ENCODE measurements at regions not wholly inside any gene's neighbourhood (a gene's known extent, or its start where the extent isn't known, plus 50 kb on each side); places are given as distances from the start of the nearest gene placed in this dataset.

DNA sequence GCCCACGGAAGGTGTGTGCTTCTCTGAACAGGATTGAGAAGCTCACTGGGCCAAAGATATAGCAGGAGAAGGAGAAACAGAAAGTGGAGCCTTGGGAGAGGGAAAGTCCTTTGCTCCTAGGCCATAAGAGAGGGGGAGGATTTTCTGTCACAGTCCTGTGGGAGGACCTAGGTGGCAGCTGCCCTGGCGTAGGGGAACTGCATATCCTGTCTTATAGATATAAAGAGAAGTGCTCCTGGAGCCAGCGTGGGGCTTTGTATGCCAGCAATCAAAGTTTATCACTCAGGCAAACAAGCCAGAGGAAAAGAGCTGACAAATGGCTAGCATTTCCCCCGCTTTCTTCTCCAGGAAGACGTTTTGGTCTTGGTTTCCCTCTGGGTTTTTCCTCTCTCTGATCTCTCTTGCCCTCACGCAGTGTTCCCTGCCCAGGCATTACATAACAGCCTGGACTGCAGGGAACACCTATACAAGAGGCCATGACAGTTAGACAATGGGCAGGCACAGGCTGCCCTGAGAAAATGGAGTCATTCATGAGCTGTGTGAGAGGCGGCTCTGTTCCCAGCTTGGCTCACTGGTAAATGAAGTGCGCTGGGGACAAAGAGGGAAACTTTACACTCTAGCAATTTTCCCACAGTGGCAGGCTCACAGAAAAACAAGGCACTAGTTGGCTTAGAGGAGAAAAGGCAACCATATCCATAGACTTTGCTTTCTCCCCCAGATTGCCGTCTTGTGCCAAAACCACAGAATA lies 52.5 kb upstream of the ZNF648 start:
- H3K9ac ChIP-seq (ENCODE audit: insufficient read depth in 1 of 2, low read depth in 2 of 2, low read length in 2 of 2) = no peak overlapping the region
- BruUV-seq (replicated peaks) = no TSS peak
- ChIA-PET CTCF (ENCODE audit: low intra/inter-chr PET ratio) (interaction anchor here (1.1 kb wide), 1 partner anchor 29 kb away, joined by 3 read pairs; no protein-coding TSS in a partner anchor), POLR2A (interaction anchor here (0.8 to 1.0 kb wide), 4 partner anchors 16 to 283 kb away, joined by 3 to 4 read pairs (median 3); no protein-coding TSS in a partner anchor)
- H3K27me3 ChIP-seq (ENCODE audit: control insufficient read depth in 2 of 2, insufficient read depth in 2 of 2, low read length in 2 of 2) = peaks cover 21 to 46% of the 10 kb centered on the region in 2 experiments
- H3K27ac ChIP-seq (ENCODE audit: extremely low read depth, low read depth, low read length) = no peak overlapping the region
- intact Hi-C loops (cut with micrococcal nuclease) = no loop called here
- H3K4me1 ChIP-seq (replicated peaks in 1 of 2; ENCODE audit: control insufficient read depth in 2 of 2, insufficient read depth in 2 of 2, low read length in 2 of 2) = peaks cover 0 to 3% of the 10 kb centered on the region in 2 experiments; a peak in 3 of 5 replicates
- H3K9me3 ChIP-seq (replicated peaks; ENCODE audit: control insufficient read depth, insufficient read depth, low read depth, low read length) = no peaks in the 10 kb centered on the region
- H3K36me3 ChIP-seq (ENCODE audit: control insufficient read depth, insufficient read depth, low read length) = no peaks in the 10 kb centered on the region
- TF ChIP-seq, protein P1, sequence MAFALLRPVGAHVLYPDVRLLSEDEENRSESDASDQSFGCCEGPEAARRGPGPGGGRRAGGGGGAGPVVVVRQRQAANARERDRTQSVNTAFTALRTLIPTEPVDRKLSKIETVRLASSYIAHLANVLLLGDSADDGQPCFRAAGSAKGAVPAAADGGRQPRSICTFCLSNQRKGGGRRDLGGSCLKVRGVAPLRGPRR (CRISPR knock-in tag; IDR thresholded peaks at IDR 0.05) = no peak
- TF ChIP-seq SMAD2 (IDR thresholded peaks at IDR 0.05; ENCODE audit: low read depth, low read length) (no peak), TARDBP (IDR thresholded peaks at IDR 0.05) (no peak), ZNF232 (CRISPR knock-in tag; IDR thresholded peaks at IDR 0.05) (no peak), SAFB2 (IDR thresholded peaks at IDR 0.05; ENCODE audit: borderline replicate concordance, low read depth, low read length, severe bottlenecking) (no peak), POLR2H (tag; IDR thresholded peaks at IDR 0.05; ENCODE audit: low read depth) (no peak), ZBED1 (IDR thresholded peaks at IDR 0.05) (no peak), ZBTB7A (IDR thresholded peaks at IDR 0.05; ENCODE audit: borderline replicate concordance, control insufficient read depth, low read depth, low read length) (no peak), NR2F6 (CRISPR knock-in tag; IDR thresholded peaks at IDR 0.05) (no peak), E2F3 (CRISPR knock-in tag; IDR thresholded peaks at IDR 0.05) (no peak), YY1 (IDR thresholded peaks at IDR 0.05; ENCODE audit: borderline replicate concordance in 1 of 3, control insufficient read depth in 1 of 3, extremely low read depth in 1 of 3, insufficient read depth in 3 of 3, insufficient read length in 1 of 3, insufficient replicate concordance in 2 of 3, low read depth in 1 of 3, low read length in 2 of 3) (no peak), SAFB (IDR thresholded peaks at IDR 0.05; ENCODE audit: borderline replicate concordance, low read depth, low read length) (no peak), RBM22 (IDR thresholded peaks at IDR 0.05; ENCODE audit: low read depth, low read length, poor library complexity, severe bottlenecking) (no peak), NFIX (CRISPR knock-in tag; IDR thresholded peaks at IDR 0.05; ENCODE audit: low read depth) (no peak), CBX8 (IDR thresholded peaks at IDR 0.05; ENCODE audit: borderline replicate concordance, extremely low read depth, low read depth, low read length, poor library complexity, severe bottlenecking) (no peak)
- TF ChIP-seq, protein P2, sequence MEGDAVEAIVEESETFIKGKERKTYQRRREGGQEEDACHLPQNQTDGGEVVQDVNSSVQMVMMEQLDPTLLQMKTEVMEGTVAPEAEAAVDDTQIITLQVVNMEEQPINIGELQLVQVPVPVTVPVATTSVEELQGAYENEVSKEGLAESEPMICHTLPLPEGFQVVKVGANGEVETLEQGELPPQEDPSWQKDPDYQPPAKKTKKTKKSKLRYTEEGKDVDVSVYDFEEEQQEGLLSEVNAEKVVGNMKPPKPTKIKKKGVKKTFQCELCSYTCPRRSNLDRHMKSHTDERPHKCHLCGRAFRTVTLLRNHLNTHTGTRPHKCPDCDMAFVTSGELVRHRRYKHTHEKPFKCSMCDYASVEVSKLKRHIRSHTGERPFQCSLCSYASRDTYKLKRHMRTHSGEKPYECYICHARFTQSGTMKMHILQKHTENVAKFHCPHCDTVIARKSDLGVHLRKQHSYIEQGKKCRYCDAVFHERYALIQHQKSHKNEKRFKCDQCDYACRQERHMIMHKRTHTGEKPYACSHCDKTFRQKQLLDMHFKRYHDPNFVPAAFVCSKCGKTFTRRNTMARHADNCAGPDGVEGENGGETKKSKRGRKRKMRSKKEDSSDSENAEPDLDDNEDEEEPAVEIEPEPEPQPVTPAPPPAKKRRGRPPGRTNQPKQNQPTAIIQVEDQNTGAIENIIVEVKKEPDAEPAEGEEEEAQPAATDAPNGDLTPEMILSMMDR (IDR thresholded peaks at IDR 0.05 in 2 of 3, conservative IDR thresholded peaks at IDR 0.05 in 1 of 3; ENCODE audit: insufficient read depth in 2 of 3, low read depth in 1 of 3, low read length in 3 of 3) = no peak
- TF ChIP-seq, protein P3, sequence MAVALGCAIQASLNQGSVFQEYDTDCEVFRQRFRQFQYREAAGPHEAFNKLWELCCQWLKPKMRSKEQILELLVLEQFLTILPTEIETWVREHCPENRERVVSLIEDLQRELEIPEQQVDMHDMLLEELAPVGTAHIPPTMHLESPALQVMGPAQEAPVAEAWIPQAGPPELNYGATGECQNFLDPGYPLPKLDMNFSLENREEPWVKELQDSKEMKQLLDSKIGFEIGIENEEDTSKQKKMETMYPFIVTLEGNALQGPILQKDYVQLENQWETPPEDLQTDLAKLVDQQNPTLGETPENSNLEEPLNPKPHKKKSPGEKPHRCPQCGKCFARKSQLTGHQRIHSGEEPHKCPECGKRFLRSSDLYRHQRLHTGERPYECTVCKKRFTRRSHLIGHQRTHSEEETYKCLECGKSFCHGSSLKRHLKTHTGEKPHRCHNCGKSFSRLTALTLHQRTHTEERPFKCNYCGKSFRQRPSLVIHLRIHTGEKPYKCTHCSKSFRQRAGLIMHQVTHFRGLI (CRISPR knock-in tag; IDR thresholded peaks at IDR 0.05) = no peak
- no peak overlapping the region for H3K4me2 ChIP-seq (ENCODE audit: insufficient read depth, low read length)
- in situ Hi-C loops (cut with MboI) = no loop called here
- H3K79me2 ChIP-seq (ENCODE audit: control insufficient read depth, insufficient read depth, low read length) = no peaks in the 10 kb centered on the region
- ATAC-seq = peak; percentile 47
- H3K4me3 ChIP-seq = no peak overlapping the region
- no peak for FAIRE-seq
- H3K9me1 ChIP-seq (ENCODE audit: control insufficient read depth, insufficient read depth, low read length) = no peaks in the 10 kb centered on the region
- no peaks in the 10 kb centered on the region for H4K20me1 ChIP-seq (replicated peaks; ENCODE audit: control insufficient read depth, insufficient read depth, low read length)
- WGBS (ENCODE audit: insufficient coverage, low coverage, missing lambda C conversion rate) = 7% methylated on average over 9 of the region's 9 CpGs
- DNase-seq (ENCODE audit: extremely low read depth in 1 of 4, low spot score in 3 of 4) = no peak
- 0 out of 2 replicates have a peak overlapping the region, but pooled peaks have one; percentile 15 for H2AFZ ChIP-seq (ENCODE audit: low read depth, low read length)

Data from K562 (cell line).